ENCODE measurements at regions not wholly inside any gene's neighbourhood (a gene's known extent, or its start where the extent isn't known, plus 50 kb on each side); places are given as distances from the start of the nearest gene placed in this dataset.
"Not testable (repeated sequence)": the region's sequence is repeated elsewhere in the genome, so short reads cannot be mapped to it uniquely, and the experiment has no call there.

GRCh38 chr3:4251412-4251811 is 51.8 kb upstream of the SETMAR start:
- H3K27ac ChIP-seq: no peak overlapping the region
- H3K36me3 ChIP-seq (ENCODE audit: low read depth, missing control alignments): no peaks in the 10 kb centered on the region
- H3K9me3 ChIP-seq: no peaks in the 10 kb centered on the region
- TF ChIP-seq POLR2A (IDR thresholded peaks at IDR 0.05) (no peak), CTCF (IDR thresholded peaks at IDR 0.05) (no peak)
- H3K4me1 ChIP-seq: no peaks in the 10 kb centered on the region
- H3K4me3 ChIP-seq: no peak overlapping the region
- DNase-seq: no peak
- H3K27me3 ChIP-seq: no peaks in the 10 kb centered on the region
- intact Hi-C loops (cut with DNase I; ENCODE audit: low total_unique reads): no loop called here

- H3K9me3 ChIP-seq; H3K4me1 ChIP-seq; H3K27me3 ChIP-seq; DNase-seq; H3K27ac ChIP-seq; H3K36me3 ChIP-seq (ENCODE audit: low read depth, missing control alignments); intact Hi-C loops (cut with DNase I; ENCODE audit: low total_unique reads); H3K4me3 ChIP-seq: not testable (repeated sequence)
- 88 to 91% methylated on average over 19 to 21 of the region's 26 CpGs for WGBS, 2 donors
Measured at GRCh38 chr3:4253072-4253832, 49.9 kb upstream of the SETMAR start.

All from testis (tissue), 2 donors.